ENCODE measurements at regions not wholly inside any gene's neighbourhood (a gene's known extent, or its start where the extent isn't known, plus 50 kb on each side); places are given as distances from the start of the nearest gene placed in this dataset.

DNA sequence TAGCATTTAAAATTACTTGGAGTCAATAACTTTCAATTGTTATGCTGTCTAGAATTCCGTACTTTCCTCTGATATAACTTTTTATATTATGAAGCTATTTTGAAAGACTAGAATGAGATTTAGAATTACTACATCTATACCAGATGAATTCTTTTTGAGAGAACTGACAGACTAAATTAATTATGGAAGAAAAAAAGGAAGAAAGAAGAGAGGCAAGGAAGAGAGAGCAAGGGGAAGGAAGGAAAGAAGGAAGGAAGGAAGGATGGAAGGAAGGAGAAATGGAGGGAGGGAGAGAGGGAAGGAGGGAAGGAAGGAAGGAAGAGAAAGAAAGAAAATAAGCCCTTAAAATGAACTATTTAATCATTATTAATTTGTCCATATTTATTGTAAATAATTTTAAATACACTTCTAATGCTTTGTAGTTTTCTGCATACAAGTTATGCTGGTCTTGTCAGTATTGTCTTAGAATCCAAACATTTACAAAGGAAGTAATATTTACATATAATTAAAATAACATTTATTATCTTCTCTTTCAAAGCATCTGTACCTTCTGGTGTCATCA lies 280.4 kb upstream of the HSF2 start:
- Mint-ChIP-seq H3K4me3 (no peak overlapping the region), H3K27ac (no peak overlapping the region), H3K9me3 (peaks cover 0 to 4% (median 3%) of the 10 kb centered on the region in 3 donors), H3K27me3 (no peaks in the 10 kb centered on the region), H3K4me1 (peaks cover 0 to 2% (median 0%) of the 10 kb centered on the region in 3 donors), H3K36me3 (no peaks in the 10 kb centered on the region)

DNA sequence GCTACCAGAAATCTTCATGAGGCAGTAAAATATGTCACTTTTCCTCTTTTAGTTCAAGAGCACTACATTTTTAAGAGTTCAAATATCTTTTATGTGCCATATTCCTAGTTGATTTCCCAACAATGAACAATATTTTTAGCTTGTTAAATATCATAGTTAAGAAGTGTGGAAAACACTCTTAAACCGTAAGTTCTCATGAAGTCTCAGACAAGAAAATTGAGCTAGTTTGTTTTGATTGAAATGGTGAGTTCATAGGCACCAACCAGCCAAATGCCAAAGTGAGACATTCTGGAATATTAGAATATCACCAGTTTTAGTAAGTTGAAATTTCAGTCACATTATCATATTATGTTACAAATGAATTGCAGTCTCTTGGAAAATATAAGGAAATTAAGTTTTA lies 277.2 kb upstream of the HSF2 start:
- Mint-ChIP-seq H3K27me3 (no peaks in the 10 kb centered on the region), H3K36me3 (no peaks in the 10 kb centered on the region), H3K4me3 (no peak overlapping the region), H3K9me3 (peaks cover 0 to 4% (median 3%) of the 10 kb centered on the region in 3 donors), H3K27ac (no peak overlapping the region), H3K4me1 (peaks cover 0 to 2% (median 0%) of the 10 kb centered on the region in 3 donors)

DNA sequence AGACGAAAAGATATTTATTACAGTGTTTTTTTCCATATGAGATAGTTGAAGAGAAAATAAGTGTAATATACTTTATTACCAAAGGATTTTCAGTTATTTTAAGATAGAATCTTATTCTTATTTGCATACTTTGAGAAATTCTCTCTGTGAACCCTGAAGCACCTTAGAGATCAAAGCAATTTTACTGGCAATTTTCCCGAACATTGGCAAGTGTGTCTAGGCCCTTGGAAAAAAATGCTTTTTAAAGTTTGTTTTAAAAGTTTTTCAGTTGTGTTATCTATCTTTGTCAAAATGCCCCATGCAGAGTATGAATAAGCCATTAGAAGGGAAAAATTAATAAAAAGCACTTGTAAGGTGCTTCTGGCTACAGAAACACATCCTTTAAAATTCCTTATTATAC lies 276.8 kb upstream of the HSF2 start:
- Mint-ChIP-seq H3K9me3 (peaks cover 3 to 4% (median 3%) of the 10 kb centered on the region in 3 donors), H3K27ac (no peak overlapping the region), H3K4me3 (no peak overlapping the region), H3K27me3 (no peaks in the 10 kb centered on the region), H3K36me3 (no peaks in the 10 kb centered on the region), H3K4me1 (peaks cover 0 to 2% (median 0%) of the 10 kb centered on the region in 3 donors)

DNA sequence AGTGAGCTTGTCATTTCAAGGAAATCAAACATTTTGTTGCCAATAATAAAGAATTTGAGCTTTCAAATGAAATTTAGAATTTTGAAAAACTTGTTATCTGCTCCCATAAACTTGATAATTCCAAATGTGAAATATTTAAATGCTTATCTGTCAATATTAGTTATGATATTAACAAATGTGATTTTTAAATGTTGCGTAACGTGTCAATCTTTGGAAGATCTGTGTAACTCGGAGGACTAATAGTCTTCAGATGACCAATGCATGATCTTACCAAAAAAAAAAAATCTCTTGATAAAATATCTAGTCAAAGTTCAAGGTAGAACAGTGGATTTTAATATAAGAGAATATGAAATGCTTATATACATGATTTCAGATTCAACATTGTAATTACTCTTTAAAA lies 274.5 kb upstream of the HSF2 start:
- peaks cover 1 to 3% (median 3%) of the 10 kb centered on the region in 3 donors for H3K9me3 Mint-ChIP-seq
- H3K27me3 Mint-ChIP-seq: no peaks in the 10 kb centered on the region
- H3K27ac Mint-ChIP-seq: no peak overlapping the region
- no peaks in the 10 kb centered on the region for H3K4me1 Mint-ChIP-seq
- no peaks in the 10 kb centered on the region for H3K36me3 Mint-ChIP-seq
- no peak overlapping the region for H3K4me3 Mint-ChIP-seq

DNA sequence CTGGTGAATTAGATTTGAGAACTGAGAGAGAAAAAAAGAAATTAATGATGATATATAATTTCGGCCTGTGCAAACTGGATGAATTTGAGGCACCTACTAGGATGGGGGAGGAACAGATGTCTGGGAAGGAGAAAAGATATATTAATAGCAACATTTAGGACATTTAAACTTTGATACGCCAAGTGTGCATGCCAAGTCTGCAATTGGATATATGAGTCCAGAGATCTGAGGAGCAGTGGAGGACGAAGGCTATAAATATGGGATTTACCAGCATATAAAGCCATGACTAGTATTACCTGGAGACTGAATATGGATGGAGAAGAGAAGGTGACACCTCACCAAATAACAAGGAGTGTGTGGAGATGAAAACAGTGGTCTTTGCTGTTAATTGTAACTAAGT lies 272.6 kb upstream of the HSF2 start:
- Mint-ChIP-seq H3K4me3 (no peak overlapping the region), H3K9me3 (peaks cover 0 to 3% (median 0%) of the 10 kb centered on the region in 3 donors), H3K27me3 (no peaks in the 10 kb centered on the region), H3K36me3 (no peaks in the 10 kb centered on the region), H3K4me1 (no peaks in the 10 kb centered on the region), H3K27ac (no peak overlapping the region)

DNA sequence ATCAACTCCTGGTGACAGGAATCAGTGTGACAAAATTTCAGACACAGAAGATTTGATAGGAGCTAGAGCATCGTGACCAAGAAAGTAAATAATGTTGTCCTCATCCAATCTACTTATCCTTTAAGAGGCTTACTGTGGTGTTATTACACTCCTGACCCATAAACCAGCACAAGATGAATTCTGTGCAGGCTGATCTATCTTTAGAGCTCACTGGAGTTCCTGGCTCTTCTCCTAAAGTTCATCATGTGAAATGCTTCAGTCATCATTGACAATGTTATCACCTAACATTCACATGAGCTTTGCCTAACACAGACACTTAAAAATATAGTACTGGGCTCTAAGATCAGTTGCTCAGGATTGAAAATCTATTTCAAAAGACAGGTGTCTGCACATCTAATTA lies 271.0 kb upstream of the HSF2 start:
- Mint-ChIP-seq H3K36me3 (no peaks in the 10 kb centered on the region), H3K4me1 (no peaks in the 10 kb centered on the region), H3K4me3 (no peak overlapping the region)

DNA sequence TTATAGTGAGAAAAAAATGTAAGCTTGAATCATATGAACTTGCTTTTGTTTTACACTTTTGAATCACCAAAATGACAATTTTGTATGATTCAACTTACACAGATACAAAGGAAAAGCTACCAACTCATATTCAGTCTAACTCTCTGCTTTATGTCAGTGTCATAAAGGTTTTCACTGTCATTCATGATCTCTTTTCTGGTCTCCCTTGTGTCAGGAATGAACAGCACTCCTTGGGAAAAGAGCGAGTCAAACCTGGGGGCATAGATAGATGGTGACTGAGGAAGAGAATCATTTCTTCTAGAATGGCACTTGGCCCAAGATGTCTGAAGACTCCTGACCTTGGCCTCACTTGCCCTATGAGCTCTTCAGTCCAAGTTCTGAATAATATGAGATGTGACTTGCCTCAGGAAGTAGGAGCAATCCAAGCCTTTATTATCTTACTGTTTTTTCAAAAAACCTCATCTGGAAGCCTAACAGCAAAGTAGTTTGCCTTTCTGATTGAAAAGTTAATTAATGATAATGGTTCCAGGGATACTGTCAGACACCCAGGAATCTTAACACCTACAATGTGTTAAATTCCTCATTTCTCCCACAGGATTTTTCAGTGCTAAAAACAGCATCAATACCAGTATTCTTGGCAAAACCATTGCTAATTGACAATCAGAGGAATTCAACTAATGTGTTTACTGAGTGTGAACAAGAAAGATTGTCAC lies 270.0 kb upstream of the HSF2 start:
- no peaks in the 10 kb centered on the region for H3K36me3 Mint-ChIP-seq

More for the DNA sequence above, 271.0 kb upstream of the HSF2 start:
- Mint-ChIP-seq H3K9me3 (peaks cover 0 to 3% (median 0%) of the 10 kb centered on the region in 3 donors), H3K27me3 (no peaks in the 10 kb centered on the region), H3K27ac (no peak overlapping the region)

DNA sequence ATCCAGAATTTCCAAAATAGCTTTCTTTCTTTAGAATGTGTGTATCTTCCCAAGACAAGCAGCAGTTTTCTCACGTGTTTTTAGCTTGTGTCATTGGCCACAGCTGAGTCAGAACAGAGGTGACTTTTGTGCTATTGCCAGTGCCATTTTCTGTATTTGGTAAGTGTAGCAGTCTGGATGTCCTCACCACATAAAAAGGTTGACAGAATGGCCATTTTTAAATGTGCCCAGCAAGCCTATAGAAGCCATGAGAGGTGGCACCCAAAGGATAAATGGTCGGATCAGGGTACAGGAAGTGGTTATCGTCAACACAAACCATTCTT lies 269.5 kb upstream of the HSF2 start:
- Mint-ChIP-seq H3K9me3 (peaks cover 0 to 3% (median 0%) of the 10 kb centered on the region in 3 donors), H3K27me3 (no peaks in the 10 kb centered on the region), H3K4me1 (no peaks in the 10 kb centered on the region), H3K27ac (no peak overlapping the region), H3K36me3 (no peaks in the 10 kb centered on the region), H3K4me3 (no peak overlapping the region)

More for the DNA sequence above, 270.0 kb upstream of the HSF2 start:
- Mint-ChIP-seq H3K27ac (no peak overlapping the region), H3K4me3 (no peak overlapping the region), H3K4me1 (no peaks in the 10 kb centered on the region), H3K9me3 (peaks cover 0 to 3% (median 0%) of the 10 kb centered on the region in 3 donors), H3K27me3 (no peaks in the 10 kb centered on the region)

DNA sequence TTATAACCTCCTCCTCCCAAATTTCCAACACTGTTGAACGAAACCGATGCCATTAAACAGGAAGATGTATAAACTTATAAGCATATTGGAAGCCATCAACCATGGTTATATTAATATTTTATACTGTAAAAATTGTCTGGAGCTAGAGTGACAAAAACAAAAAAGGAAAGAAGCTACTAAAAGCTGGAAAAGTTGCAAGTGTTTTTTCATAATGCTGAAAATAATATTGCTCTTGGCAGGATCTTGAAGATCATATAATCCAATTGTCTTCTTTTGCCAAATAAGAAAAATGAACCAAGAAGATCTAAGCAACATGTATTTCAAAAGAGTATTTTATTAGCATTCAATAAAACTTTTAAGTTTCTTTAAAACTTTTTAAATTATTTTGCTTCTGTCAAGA lies 268.9 kb upstream of the HSF2 start:
- Mint-ChIP-seq H3K4me1 (no peaks in the 10 kb centered on the region), H3K4me3 (no peak overlapping the region), H3K27ac (no peak overlapping the region)

DNA sequence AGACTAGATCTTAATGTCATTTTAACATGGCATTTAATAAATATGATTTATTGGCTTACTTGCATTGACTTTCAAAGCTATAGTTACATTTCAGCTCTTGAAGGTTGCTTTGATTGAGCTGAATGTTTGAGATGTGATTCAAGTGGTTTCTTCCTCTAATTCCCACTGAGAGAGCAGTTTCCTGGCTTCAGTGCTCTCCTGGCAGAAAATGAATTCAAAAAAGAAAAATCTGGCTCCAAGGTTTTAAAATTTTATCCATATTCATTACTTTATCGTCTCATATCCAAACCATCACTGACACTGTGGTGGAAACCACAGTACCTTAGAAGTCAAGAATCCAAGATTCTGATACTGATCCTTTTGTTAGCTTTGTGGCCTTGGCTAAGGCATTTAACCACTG lies 263.1 kb upstream of the HSF2 start:
- H3K36me3 Mint-ChIP-seq: no peaks in the 10 kb centered on the region
- H3K9me3 Mint-ChIP-seq: peaks cover 0 to 1% (median 0%) of the 10 kb centered on the region in 3 donors
- H3K27ac Mint-ChIP-seq: no peak overlapping the region
- H3K4me1 Mint-ChIP-seq: no peaks in the 10 kb centered on the region
- no peak overlapping the region for H3K4me3 Mint-ChIP-seq
- H3K27me3 Mint-ChIP-seq: no peaks in the 10 kb centered on the region

More for the DNA sequence above, 268.9 kb upstream of the HSF2 start:
- no peaks in the 10 kb centered on the region for H3K27me3 Mint-ChIP-seq
- H3K9me3 Mint-ChIP-seq: peaks cover 0 to 3% (median 0%) of the 10 kb centered on the region in 3 donors
- H3K36me3 Mint-ChIP-seq: no peaks in the 10 kb centered on the region

DNA sequence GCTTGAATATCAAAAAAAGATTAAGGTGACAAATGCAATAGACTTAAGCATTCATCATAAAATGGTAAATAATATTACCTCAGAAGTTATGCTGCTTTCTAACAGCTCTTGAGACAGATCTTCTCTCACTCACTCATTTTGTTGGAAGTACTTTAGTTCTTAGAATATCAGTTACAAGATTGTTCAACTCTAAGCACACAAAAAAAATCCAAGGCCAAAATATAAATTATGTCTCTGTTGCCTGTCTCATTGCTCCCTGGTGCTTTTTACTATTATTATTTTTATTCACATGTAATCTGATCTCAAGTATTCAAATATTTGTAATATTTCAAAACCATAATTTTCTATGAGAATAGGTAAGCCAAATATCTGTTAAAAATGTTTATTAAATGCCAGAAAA lies 259.4 kb upstream of the HSF2 start:
- no peaks in the 10 kb centered on the region for H3K4me1 Mint-ChIP-seq
- no peak overlapping the region for H3K27ac Mint-ChIP-seq
- peaks cover 0 to 1% (median 0%) of the 10 kb centered on the region in 3 donors for H3K9me3 Mint-ChIP-seq
- no peaks in the 10 kb centered on the region for H3K27me3 Mint-ChIP-seq
- H3K36me3 Mint-ChIP-seq: no peaks in the 10 kb centered on the region
- H3K4me3 Mint-ChIP-seq: no peak overlapping the region

DNA sequence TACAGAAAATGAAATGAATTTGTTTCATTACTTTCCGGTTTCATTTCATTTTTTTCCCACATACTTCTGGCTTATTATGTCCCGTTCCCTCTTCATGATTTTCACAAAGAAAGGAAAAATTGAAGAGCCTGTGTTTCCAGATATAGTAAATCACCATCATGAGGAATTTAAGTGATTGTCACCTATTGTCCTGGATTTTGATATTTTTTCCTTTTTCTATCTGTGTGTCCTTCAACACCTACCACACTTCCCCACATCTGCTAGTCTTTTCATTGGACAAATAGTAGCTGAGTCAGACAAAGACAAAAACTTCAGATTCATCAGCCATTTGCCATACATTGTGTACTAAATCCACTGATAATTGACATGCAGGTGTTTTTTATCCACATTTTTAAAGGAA lies 258.2 kb upstream of the HSF2 start:
- H3K4me1 Mint-ChIP-seq: no peaks in the 10 kb centered on the region
- H3K4me3 Mint-ChIP-seq: no peak overlapping the region
- H3K27ac Mint-ChIP-seq: no peak overlapping the region
- H3K36me3 Mint-ChIP-seq: no peaks in the 10 kb centered on the region
- H3K9me3 Mint-ChIP-seq: peaks cover 0 to 1% (median 0%) of the 10 kb centered on the region in 3 donors
- H3K27me3 Mint-ChIP-seq: no peaks in the 10 kb centered on the region

DNA sequence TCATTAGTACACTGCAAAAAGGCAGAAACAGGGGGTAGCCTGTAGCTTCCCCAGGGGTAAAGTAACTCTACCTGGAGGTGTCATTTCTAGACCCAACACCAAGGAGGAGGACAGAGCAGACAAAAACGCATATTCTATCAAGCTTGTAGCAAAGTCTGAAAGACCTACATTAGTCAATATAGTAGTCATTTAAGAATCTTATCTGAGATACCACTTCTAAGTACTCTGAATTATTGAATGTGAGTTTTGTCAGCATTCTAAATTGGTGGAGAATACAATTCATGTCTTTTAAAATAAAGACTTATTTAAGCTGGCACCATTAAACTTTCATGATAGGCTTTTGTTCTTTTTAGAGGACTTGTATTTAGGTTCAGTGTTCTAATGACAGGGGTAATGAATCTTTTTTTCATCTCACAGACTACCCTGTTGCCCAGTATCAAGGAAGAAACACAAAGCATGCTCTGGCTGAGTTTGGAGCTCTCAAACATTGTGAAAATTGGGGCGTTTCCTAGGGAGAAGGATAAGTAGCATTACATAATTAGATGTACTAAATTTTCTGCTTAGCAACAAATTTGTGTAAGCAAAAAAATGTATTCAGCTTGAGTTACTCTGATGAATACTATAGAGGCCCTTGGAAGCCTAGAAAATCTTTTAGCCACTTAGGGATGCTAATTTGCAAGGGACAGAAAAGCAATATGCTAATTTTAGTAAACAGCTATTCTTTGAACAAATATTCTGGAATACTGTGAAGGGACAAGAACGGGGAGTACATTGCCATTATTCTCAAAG lies 255.4 kb upstream of the HSF2 start:
- Mint-ChIP-seq H3K36me3 (no peaks in the 10 kb centered on the region), H3K27ac (no peak overlapping the region), H3K9me3 (no peaks in the 10 kb centered on the region), H3K4me3 (no peak overlapping the region), H3K4me1 (no peaks in the 10 kb centered on the region), H3K27me3 (no peaks in the 10 kb centered on the region)

DNA sequence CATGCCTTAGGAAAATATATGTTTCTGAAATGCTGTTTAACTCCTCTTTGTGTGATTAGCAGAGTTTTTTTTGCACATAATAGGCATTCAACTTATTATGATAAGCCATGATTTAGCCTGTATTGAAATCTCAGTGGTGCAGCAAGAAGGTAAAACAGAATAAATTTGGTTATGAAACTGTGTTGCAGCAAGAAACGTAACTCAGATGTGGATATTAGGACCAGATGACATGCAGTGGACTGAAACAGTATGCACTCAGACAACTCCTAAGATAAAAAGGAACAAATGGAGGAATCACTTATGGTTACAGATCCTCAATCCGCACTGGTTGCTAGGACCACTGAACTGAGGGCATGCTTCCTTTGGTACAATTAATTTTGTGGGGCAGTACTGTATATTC lies 254.2 kb upstream of the HSF2 start:
- H3K4me3 Mint-ChIP-seq: no peak overlapping the region
- H3K27me3 Mint-ChIP-seq: no peaks in the 10 kb centered on the region
- no peak overlapping the region for H3K27ac Mint-ChIP-seq
- H3K4me1 Mint-ChIP-seq: no peaks in the 10 kb centered on the region
- no peaks in the 10 kb centered on the region for H3K9me3 Mint-ChIP-seq
- H3K36me3 Mint-ChIP-seq: no peaks in the 10 kb centered on the region

DNA sequence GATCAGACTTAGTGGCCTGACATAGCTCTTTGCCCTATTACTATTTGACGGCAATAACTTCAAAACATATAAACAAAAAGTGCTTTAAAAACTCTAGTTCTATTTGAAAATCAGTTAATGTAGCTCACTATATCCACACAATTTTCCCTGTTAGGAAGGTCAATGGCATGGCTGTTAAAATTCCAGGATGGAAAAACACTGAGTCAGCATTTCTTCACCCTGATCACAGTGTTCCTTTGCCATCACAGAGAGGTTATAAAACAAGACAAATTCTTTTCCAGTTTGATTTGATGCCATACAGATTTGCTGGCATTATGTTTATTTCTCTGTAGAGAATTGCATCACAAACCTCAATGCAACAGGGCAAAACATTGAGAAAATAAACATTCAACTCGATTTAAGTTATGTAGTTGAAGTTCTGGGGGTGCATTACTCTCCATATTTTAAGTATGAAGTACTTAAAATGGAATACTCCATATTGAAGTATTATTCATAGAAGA lies 253.7 kb upstream of the HSF2 start:
- Mint-ChIP-seq H3K9me3 (no peaks in the 10 kb centered on the region), H3K4me3 (no peak overlapping the region), H3K27me3 (no peaks in the 10 kb centered on the region), H3K4me1 (no peaks in the 10 kb centered on the region), H3K36me3 (no peaks in the 10 kb centered on the region), H3K27ac (no peak overlapping the region)
